HG03097 (cell line): ENCODE measurements at regions not wholly inside any gene's neighbourhood (a gene's known extent, or its start where the extent isn't known, plus 50 kb on each side); places are given as distances from the start of the nearest gene placed in this dataset.

Experiments
- ATAC-seq: cut with Tn5 transposase; IDR thresholded peaks from one replicate; pipeline ENCODE4 v1.9.1; 2021; ENCODE audit not compliant: unreplicated experiment, low FRiP score

GRCh38 chr13:99911965-99912566 lies 59.5 kb downstream of the ZIC5 start:
- ATAC-seq: no peak

GRCh38 chr13:99911069-99911964 lies 60.2 kb downstream of the ZIC5 start:
- ATAC-seq: no peak

- ATAC-seq: no peak
Measured at GRCh38 chr13:99909836-99910619, 61.5 kb downstream of the ZIC5 start.

- ATAC-seq: no peak
Measured at GRCh38 chr13:99909097-99909835, 62.3 kb downstream of the ZIC5 start.

GRCh38 chr13:99908140-99908803 lies 63.3 kb downstream of the ZIC5 start:
- no peak for ATAC-seq

- ATAC-seq: no peak
Measured at GRCh38 chr13:99907627-99908026, 63.9 kb downstream of the ZIC5 start.

GRCh38 chr13:99907038-99907437 lies 64.5 kb downstream of the ZIC5 start:
- no peak for ATAC-seq

- no peak for ATAC-seq
Measured at GRCh38 chr13:99905814-99906213, 65.8 kb downstream of the ZIC5 start.

GRCh38 chr13:99905224-99905623 lies 66.3 kb downstream of the ZIC5 start:
- ATAC-seq: no peak

- no peak for ATAC-seq
Measured at GRCh38 chr13:99903140-99903539, 68.4 kb downstream of the ZIC5 start.

- no peak for ATAC-seq
Measured at GRCh38 chr13:99902657-99903056, 68.9 kb downstream of the ZIC5 start.

- no peak for ATAC-seq
Measured at GRCh38 chr13:99900960-99901359, 70.6 kb downstream of the ZIC5 start.

- no peak for ATAC-seq
Measured at GRCh38 chr13:99898421-99898820, 73.1 kb downstream of the ZIC5 start.

- no peak for ATAC-seq
Measured at GRCh38 chr13:99897076-99897440, 74.5 kb downstream of the ZIC5 start.

- no peak for ATAC-seq
Measured at GRCh38 chr13:99896369-99897075, 75.0 kb downstream of the ZIC5 start.

- no peak for ATAC-seq
Measured at GRCh38 chr13:99895444-99896368, 75.9 kb downstream of the ZIC5 start.

GRCh38 chr13:99894840-99895443 lies 76.6 kb downstream of the ZIC5 start:
- no peak for ATAC-seq
